Skeletal muscle tissue (tissue), 3 donors: ENCODE measurements at regions not wholly inside any gene's neighbourhood (a gene's known extent, or its start where the extent isn't known, plus 50 kb on each side); places are given as distances from the start of the nearest gene placed in this dataset.

ENCODE experiments used
- H3K27ac ChIP-seq: one replicate; pipeline ENCODE4 v1.7.0; 2013; ENCODE audit warnings: mild to moderate bottlenecking, low read depth, low read length, inconsistent platforms
- H3K27me3 ChIP-seq, 3 donors: one replicate each; pipeline ENCODE4 v1.7.0; 2013; ENCODE audit warnings: low read length in 3 of 3; ENCODE audit not compliant: control insufficient read depth in 3 of 3, insufficient read depth in 3 of 3
- H3K36me3 ChIP-seq, 3 donors: one replicate each; pipeline ENCODE4 v1.7.0; 2013; ENCODE audit warnings: low read length in 3 of 3; ENCODE audit not compliant: control insufficient read depth in 3 of 3, insufficient read depth in 3 of 3
- H3K4me1 ChIP-seq, 3 donors: one replicate each; pipeline ENCODE4 v1.7.0; 2013; ENCODE audit warnings: low read length in 3 of 3, mild to moderate bottlenecking in 3 of 3; ENCODE audit not compliant: control insufficient read depth in 3 of 3, insufficient read depth in 3 of 3
- H3K4me3 ChIP-seq, 3 donors: one replicate each; pipeline ENCODE4 v1.7.0; 2013; ENCODE audit warnings: low read length in 3 of 3
- H3K9ac ChIP-seq, 3 donors: one replicate each; pipeline ENCODE4 v1.7.0; 2013; ENCODE audit warnings: low read length in 3 of 3, mild to moderate bottlenecking in 3 of 3, moderate library complexity in 2 of 3, low read depth in 1 of 3
- H3K9me3 ChIP-seq, 3 donors: one replicate each; pipeline ENCODE4 v1.7.0; 2013; ENCODE audit warnings: low read length in 3 of 3; ENCODE audit not compliant: control insufficient read depth in 3 of 3
- donor health status: Osteomylitis.

DNA sequence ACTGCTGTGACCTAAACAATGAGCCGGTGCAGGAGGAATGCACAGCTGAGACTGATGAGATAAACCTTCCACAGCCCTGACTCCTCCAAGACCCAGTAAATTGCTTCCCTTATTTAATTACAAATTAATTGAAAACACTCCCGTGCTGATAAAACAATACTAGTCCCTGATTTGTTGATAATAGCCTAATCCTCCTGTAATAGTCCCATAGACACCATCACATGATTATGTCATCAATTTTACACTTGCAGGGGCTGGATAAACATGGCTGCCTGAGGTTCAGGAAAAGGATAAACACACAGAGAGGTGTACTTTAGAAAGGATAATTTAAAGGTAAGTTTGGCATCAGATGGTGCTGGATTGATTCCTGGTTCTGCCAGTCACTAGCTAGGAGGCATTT is 84.6 kb upstream of the SPAG17 start:
- H3K9me3 ChIP-seq = no peaks in the 10 kb centered on the region
- H3K27me3 ChIP-seq = no peaks in the 10 kb centered on the region
- no peak overlapping the region for H3K9ac ChIP-seq
- H3K4me1 ChIP-seq = no peaks in the 10 kb centered on the region
- H3K4me3 ChIP-seq = no peak overlapping the region
- no peak overlapping the region for H3K27ac ChIP-seq
- no peaks in the 10 kb centered on the region for H3K36me3 ChIP-seq

GRCh38 chr1:118266436-118266835 is 81.4 kb upstream of the SPAG17 start:
- no peaks in the 10 kb centered on the region for H3K4me1 ChIP-seq

GRCh38 chr1:118264343-118264742 is 79.3 kb upstream of the SPAG17 start:
- Histone ChIP-seq H3K27me3 (no peaks in the 10 kb centered on the region), H3K9ac (no peak overlapping the region), H3K27ac (no peak overlapping the region), H3K9me3 (no peaks in the 10 kb centered on the region), H3K4me3 (no peak overlapping the region), H3K4me1 (no peaks in the 10 kb centered on the region), H3K36me3 (no peaks in the 10 kb centered on the region)

More at GRCh38 chr1:118266436-118266835, 81.4 kb upstream of the SPAG17 start:
- H3K27me3 ChIP-seq = no peaks in the 10 kb centered on the region
- no peak overlapping the region for H3K4me3 ChIP-seq
- no peaks in the 10 kb centered on the region for H3K36me3 ChIP-seq
- no peak overlapping the region for H3K27ac ChIP-seq
- no peak overlapping the region for H3K9ac ChIP-seq
- no peaks in the 10 kb centered on the region for H3K9me3 ChIP-seq

DNA sequence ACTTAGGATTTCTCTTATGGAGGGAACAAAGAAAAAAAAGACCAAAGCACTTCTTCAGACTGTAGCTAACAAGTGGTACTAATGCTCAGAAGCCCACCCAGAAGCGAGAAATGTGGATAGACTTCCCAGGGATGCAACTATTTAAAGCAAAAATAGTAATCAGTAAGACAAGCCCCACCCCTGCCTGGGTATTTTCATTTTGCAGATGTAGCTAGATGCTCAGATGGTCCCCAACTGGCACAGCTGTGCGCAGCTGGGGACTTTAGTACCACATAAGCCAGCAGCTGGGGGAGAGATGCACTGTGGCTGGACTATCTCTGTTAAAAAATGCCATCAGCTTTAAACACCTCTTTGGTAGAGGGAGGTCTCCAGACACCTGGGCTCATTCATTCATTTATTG is 77.8 kb upstream of the SPAG17 start:
- H3K9me3 ChIP-seq = no peaks in the 10 kb centered on the region
- H3K9ac ChIP-seq = no peak overlapping the region
- no peaks in the 10 kb centered on the region for H3K4me1 ChIP-seq
- H3K36me3 ChIP-seq = no peaks in the 10 kb centered on the region
- no peaks in the 10 kb centered on the region for H3K27me3 ChIP-seq
- no peak overlapping the region for H3K4me3 ChIP-seq
- H3K27ac ChIP-seq = no peak overlapping the region

GRCh38 chr1:118258975-118259374 is 73.9 kb upstream of the SPAG17 start:
- no peaks in the 10 kb centered on the region for H3K4me1 ChIP-seq
- no peak overlapping the region for H3K27ac ChIP-seq
- H3K9me3 ChIP-seq = no peaks in the 10 kb centered on the region
- H3K27me3 ChIP-seq = no peaks in the 10 kb centered on the region
- H3K36me3 ChIP-seq = no peaks in the 10 kb centered on the region
- H3K4me3 ChIP-seq = no peak overlapping the region
- no peak overlapping the region for H3K9ac ChIP-seq

- no peaks in the 10 kb centered on the region for H3K9me3 ChIP-seq
- H3K27me3 ChIP-seq = no peaks in the 10 kb centered on the region
- H3K27ac ChIP-seq = no peak overlapping the region
- H3K4me3 ChIP-seq = no peak overlapping the region
- peaks cover 3 to 6% (median 4%) of the 10 kb centered on the region in 3 donors for H3K4me1 ChIP-seq
- no peaks in the 10 kb centered on the region for H3K36me3 ChIP-seq
- no peak overlapping the region for H3K9ac ChIP-seq
Observed at GRCh38 chr1:118257946-118258345, 72.9 kb upstream of the SPAG17 start.

- Histone ChIP-seq H3K36me3 (no peaks in the 10 kb centered on the region), H3K9me3 (no peaks in the 10 kb centered on the region), H3K27ac (no peak overlapping the region), H3K4me1 (peaks cover 3 to 10% (median 4%) of the 10 kb centered on the region in 3 donors), H3K9ac (no peak overlapping the region), H3K4me3 (no peak overlapping the region), H3K27me3 (no peaks in the 10 kb centered on the region)
Observed at GRCh38 chr1:118254491-118255425, 69.7 kb upstream of the SPAG17 start.

- no peak overlapping the region for H3K27ac ChIP-seq
Observed at GRCh38 chr1:118254001-118254400, 69.0 kb upstream of the SPAG17 start.

DNA sequence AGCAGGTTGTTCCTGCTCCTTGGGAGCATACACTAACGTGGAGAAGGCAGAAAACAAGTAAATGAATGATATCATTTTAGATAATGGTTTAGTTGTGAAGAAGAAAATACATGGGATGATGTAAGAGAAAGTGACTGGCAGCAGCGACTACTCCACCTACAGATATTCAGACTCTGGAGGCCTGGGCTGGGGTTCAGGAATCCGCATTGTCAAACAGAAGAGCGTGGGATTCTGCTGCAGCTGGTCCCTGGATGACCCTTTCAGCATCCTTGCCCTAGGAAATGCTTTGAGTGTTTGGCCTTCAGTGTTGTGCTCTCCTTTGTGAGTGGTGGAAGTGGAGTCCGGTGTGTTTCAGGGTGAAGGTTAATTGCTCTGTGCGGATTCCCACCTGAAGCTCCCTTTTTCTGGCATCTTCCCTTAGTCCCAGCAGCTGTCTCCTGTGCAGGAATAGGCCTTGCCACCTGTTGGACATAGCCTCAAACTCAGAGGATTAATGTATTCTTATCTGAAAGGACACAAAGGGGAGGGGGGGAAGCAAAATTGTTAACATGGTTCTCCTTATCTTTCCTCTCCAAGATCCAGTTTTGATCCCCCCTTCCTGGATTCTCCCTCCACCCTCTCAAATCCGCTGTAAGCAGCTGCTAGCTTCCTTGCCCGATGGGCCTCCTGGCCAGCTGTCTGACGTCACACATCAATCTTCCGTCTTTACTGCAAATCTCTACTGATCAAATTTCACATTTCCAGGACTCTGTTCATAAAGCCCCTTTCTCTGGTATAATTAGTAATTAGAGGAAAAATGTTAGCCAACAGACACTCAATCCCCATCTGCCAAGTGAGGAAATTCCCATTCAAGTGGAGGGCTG is 68.3 kb upstream of the SPAG17 start:
- no peak overlapping the region for H3K4me3 ChIP-seq
- H3K36me3 ChIP-seq = no peaks in the 10 kb centered on the region
- no peaks in the 10 kb centered on the region for H3K27me3 ChIP-seq
- peaks cover 3 to 10% (median 4%) of the 10 kb centered on the region in 3 donors for H3K4me1 ChIP-seq
- H3K9me3 ChIP-seq = no peaks in the 10 kb centered on the region
- no peak overlapping the region for H3K27ac ChIP-seq
- no peak overlapping the region for H3K9ac ChIP-seq

More at GRCh38 chr1:118254001-118254400, 69.0 kb upstream of the SPAG17 start:
- Histone ChIP-seq H3K36me3 (no peaks in the 10 kb centered on the region), H3K9ac (no peak overlapping the region), H3K27me3 (no peaks in the 10 kb centered on the region), H3K4me1 (peaks cover 3 to 10% (median 4%) of the 10 kb centered on the region in 3 donors), H3K9me3 (no peaks in the 10 kb centered on the region), H3K4me3 (no peak overlapping the region)

DNA sequence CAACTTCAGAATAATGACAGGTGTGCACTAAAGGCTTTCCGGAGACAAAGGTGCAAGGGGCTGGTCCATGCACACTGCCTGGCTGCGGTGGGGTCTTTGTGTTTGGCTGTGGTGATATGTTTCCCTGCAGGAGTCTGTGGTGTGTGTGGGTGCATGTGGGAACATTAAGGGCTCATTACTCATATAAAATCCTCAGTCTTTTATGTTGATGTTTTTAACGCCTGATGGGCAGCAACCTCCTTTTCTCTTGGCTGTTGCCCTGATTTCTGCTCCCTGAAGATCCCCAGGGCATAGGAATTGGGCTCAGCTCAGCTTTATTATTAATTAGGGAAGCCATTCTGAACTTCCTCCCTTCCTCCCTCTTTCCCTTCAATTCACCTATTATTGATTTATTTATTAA is 67.6 kb upstream of the SPAG17 start:
- Histone ChIP-seq H3K4me3 (no peak overlapping the region), H3K27me3 (no peaks in the 10 kb centered on the region), H3K36me3 (no peaks in the 10 kb centered on the region), H3K27ac (no peak overlapping the region), H3K9ac (no peak overlapping the region), H3K9me3 (no peaks in the 10 kb centered on the region), H3K4me1 (peaks cover 3 to 10% (median 4%) of the 10 kb centered on the region in 3 donors)
